Liver (tissue), 7 donors: ENCODE measurements at regions not wholly inside any gene's neighbourhood (a gene's known extent, or its start where the extent isn't known, plus 50 kb on each side); places are given as distances from the start of the nearest gene placed in this dataset.

ENCODE experiments used
- DNase-seq: peaks from one replicate; pipeline ENCODE4 v3.0.0-alpha.2; 2017; ENCODE audit warnings: low spot score
- H3K27ac ChIP-seq, 2 donors: one replicate each; pipeline ENCODE4 v1.7.0; 2013; ENCODE audit warnings: inconsistent platforms in 2 of 2, low read length in 2 of 2, control low read depth in 1 of 2, low read depth in 1 of 2, mild to moderate bottlenecking in 1 of 2
- H3K27me3 ChIP-seq, 4 donors: one replicate each; pipeline versions ENCODE4 v1.6.1 to v1.7.0; 2013; ENCODE audit warnings: low read length in 3 of 4, inconsistent platforms in 1 of 4, mild to moderate bottlenecking in 1 of 4, moderate library complexity in 1 of 4; ENCODE audit not compliant: control insufficient read depth in 4 of 4, insufficient read depth in 4 of 4
- H3K36me3 ChIP-seq, 4 donors: one replicate each; pipeline versions ENCODE4 v1.6.1 to v1.7.0; 2013; ENCODE audit warnings: low read length in 3 of 4, mild to moderate bottlenecking in 3 of 4, low read depth in 1 of 4, moderate library complexity in 1 of 4; ENCODE audit not compliant: control insufficient read depth in 4 of 4, insufficient read depth in 3 of 4
- H3K4me1 ChIP-seq, 4 donors: one replicate each; pipeline versions ENCODE4 v1.6.1 to v1.7.0; 2013; ENCODE audit warnings: low read length in 3 of 4, mild to moderate bottlenecking in 3 of 4, moderate library complexity in 1 of 4; ENCODE audit not compliant: control insufficient read depth in 4 of 4, insufficient read depth in 4 of 4
- H3K4me3 ChIP-seq, 3 donors: one replicate each; pipeline versions ENCODE4 v1.6.1 to v1.7.0; 2013; ENCODE audit warnings: low read length in 3 of 3, control low read depth in 1 of 3, low read depth in 1 of 3, mild to moderate bottlenecking in 1 of 3
- H3K9ac ChIP-seq, 2 donors: one replicate each; pipeline ENCODE4 v1.7.0; 2013; ENCODE audit warnings: low read length in 2 of 2, mild to moderate bottlenecking in 2 of 2, moderate library complexity in 2 of 2, control low read depth in 1 of 2, low read depth in 1 of 2
- H3K9me3 ChIP-seq, 4 donors: one replicate each; pipeline versions ENCODE4 v1.6.1 to v1.7.0; 2013; ENCODE audit warnings: low read length in 3 of 4; ENCODE audit not compliant: control insufficient read depth in 4 of 4
- EGR1 ChIP-seq, 2 donors: IDR thresholded peaks; 2 replicates each; pipeline ENCODE4 v1.6.1; 2016 to 2018; ENCODE audit warnings: antibody characterized with exemption in 2 of 2, low read depth in 2 of 2
- GABPA ChIP-seq, 2 donors: IDR thresholded peaks in 1 of 2; conservative IDR thresholded peaks in 1 of 2; 2 replicates each; pipeline ENCODE4 v1.6.1; 2016; ENCODE audit warnings: antibody characterized with exemption in 2 of 2, mild to moderate bottlenecking in 1 of 2, moderate library complexity in 1 of 2
- HNF4A ChIP-seq, 2 donors: conservative IDR thresholded peaks; 2 replicates each; pipeline ENCODE4 v1.6.1; 2016; ENCODE audit warnings: antibody characterized with exemption in 2 of 2, mild to moderate bottlenecking in 2 of 2
- HNF4G ChIP-seq: IDR thresholded peaks from 2 replicates; pipeline ENCODE4 v1.6.1; 2016; ENCODE audit warnings: antibody characterized with exemption
- JUND ChIP-seq, 2 donors: IDR thresholded peaks; 2 replicates each; pipeline ENCODE4 v1.6.1; 2016; ENCODE audit warnings: antibody characterized with exemption in 2 of 2
- MAX ChIP-seq: IDR thresholded peaks from 2 replicates; pipeline ENCODE4 v1.6.1; 2016; ENCODE audit warnings: antibody characterized with exemption
- RAD21 ChIP-seq, 2 donors: IDR thresholded peaks; 2 replicates each; pipeline ENCODE4 v1.6.1; 2016; ENCODE audit warnings: antibody characterized with exemption in 2 of 2, mild to moderate bottlenecking in 2 of 2
- RXRA ChIP-seq, 2 donors: IDR thresholded peaks; 2 replicates each; pipeline ENCODE4 v1.6.1; 2017 to 2018; ENCODE audit warnings: antibody characterized with exemption in 2 of 2, mild to moderate bottlenecking in 1 of 2
- SP1 ChIP-seq: IDR thresholded peaks from 2 replicates; pipeline ENCODE4 v1.6.1; 2018; ENCODE audit warnings: antibody characterized with exemption, mild to moderate bottlenecking
- TAF1 ChIP-seq: conservative IDR thresholded peaks from 2 replicates; pipeline ENCODE4 v1.6.1; 2016; ENCODE audit warnings: antibody characterized with exemption, mild to moderate bottlenecking
- YY1 ChIP-seq: IDR thresholded peaks from 2 replicates; pipeline ENCODE4 v1.6.1; 2016; ENCODE audit warnings: antibody characterized with exemption, mild to moderate bottlenecking
- WGBS: extraction: QIAGEN DNeasy Blood & Tissue Kit; methylation state at CpG from one replicate; pipeline ENCODE4 v1.1.7; 2013; 5-methylcytosine and 5-hydroxymethylcytosine counted together
- TF ChIP-seq, protein P1 (sequence below): IDR thresholded peaks from 2 replicates; pipeline ENCODE4 v1.6.1; 2016; ENCODE audit warnings: antibody characterized with exemption, mild to moderate bottlenecking
- TF ChIP-seq, protein P2 (sequence below): IDR thresholded peaks from 2 replicates; pipeline ENCODE4 v1.6.1; 2016; ENCODE audit warnings: antibody characterized with exemption
- TF ChIP-seq, protein P3 (sequence below): IDR thresholded peaks from 2 replicates; pipeline ENCODE4 v1.6.1; 2016; ENCODE audit warnings: antibody characterized with exemption
- donor health status: healthy.
- donor health status: healthy.
- donor health status: healthy.
- donor health status: healthy.

GRCh38 chr12:71250166-71250565 is 92.4 kb upstream of the TSPAN8 start (continued):
- TF ChIP-seq MAX (no peak), RAD21 (IDR thresholded peaks at IDR 0.05) (no peak), GABPA (IDR thresholded peaks at IDR 0.05 in 1 of 2, conservative IDR thresholded peaks at IDR 0.05 in 1 of 2) (no peak), RXRA (IDR thresholded peaks at IDR 0.05) (no peak), YY1 (no peak), HNF4A (conservative IDR thresholded peaks at IDR 0.05) (no peak), HNF4G (no peak)

DNA sequence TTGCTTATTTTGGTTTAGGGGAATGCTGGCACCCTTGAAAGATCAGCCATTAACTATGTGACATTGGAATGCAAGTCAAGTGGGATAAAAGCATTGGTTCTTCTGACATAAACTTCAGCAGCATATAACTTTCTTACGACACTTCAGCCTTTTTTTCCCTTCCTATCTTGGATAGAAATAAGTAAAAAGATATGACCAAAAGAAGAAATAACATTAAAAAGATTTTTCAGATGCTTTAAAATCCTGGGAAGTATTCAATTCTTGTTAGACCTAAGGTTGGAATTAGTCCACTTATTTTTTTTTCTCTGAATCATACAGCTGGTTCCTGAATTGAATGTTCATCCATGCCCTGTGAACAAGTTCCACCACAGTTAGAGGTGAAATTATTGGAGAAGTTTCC is 85.6 kb upstream of the TSPAN8 start:
- Histone ChIP-seq H3K4me1 (no peaks in the 10 kb centered on the region), H3K9ac (no peak overlapping the region), H3K27me3 (no peaks in the 10 kb centered on the region), H3K9me3 (peaks cover 0 to 3% (median 0%) of the 10 kb centered on the region in 4 donors), H3K4me3 (no peak overlapping the region), H3K27ac (no peak overlapping the region), H3K36me3 (no peaks in the 10 kb centered on the region)
- no peak for DNase-seq
- TF ChIP-seq, protein P1, sequence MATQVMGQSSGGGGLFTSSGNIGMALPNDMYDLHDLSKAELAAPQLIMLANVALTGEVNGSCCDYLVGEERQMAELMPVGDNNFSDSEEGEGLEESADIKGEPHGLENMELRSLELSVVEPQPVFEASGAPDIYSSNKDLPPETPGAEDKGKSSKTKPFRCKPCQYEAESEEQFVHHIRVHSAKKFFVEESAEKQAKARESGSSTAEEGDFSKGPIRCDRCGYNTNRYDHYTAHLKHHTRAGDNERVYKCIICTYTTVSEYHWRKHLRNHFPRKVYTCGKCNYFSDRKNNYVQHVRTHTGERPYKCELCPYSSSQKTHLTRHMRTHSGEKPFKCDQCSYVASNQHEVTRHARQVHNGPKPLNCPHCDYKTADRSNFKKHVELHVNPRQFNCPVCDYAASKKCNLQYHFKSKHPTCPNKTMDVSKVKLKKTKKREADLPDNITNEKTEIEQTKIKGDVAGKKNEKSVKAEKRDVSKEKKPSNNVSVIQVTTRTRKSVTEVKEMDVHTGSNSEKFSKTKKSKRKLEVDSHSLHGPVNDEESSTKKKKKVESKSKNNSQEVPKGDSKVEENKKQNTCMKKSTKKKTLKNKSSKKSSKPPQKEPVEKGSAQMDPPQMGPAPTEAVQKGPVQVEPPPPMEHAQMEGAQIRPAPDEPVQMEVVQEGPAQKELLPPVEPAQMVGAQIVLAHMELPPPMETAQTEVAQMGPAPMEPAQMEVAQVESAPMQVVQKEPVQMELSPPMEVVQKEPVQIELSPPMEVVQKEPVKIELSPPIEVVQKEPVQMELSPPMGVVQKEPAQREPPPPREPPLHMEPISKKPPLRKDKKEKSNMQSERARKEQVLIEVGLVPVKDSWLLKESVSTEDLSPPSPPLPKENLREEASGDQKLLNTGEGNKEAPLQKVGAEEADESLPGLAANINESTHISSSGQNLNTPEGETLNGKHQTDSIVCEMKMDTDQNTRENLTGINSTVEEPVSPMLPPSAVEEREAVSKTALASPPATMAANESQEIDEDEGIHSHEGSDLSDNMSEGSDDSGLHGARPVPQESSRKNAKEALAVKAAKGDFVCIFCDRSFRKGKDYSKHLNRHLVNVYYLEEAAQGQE: no peak
- TF ChIP-seq EGR1 (IDR thresholded peaks at IDR 0.05; ENCODE audit: low read depth in 2 of 2) (no peak), HNF4A (conservative IDR thresholded peaks at IDR 0.05) (no peak), MAX (no peak), JUND (IDR thresholded peaks at IDR 0.05) (no peak)
- WGBS: 80% methylated on average over 1 of the region's 1 CpG

DNA sequence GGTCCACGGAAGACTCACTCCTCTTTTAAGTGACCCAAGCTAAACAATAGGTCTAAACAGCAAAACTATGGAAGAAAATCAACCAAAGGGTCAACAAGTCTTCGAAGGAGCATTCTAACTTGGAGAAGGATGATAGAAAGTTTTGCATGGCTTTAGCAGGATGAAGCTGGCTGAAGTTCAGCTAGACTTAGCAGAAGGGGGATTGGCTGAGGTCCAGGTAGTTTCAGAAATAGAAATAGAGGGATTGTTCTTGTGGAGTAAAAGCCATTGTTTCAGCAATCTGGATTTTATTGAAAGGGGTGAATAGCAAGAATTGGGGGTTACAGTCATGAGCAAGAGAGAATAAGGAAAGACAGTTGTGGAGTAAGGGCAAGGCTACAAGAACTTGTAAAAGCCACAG is 84.7 kb upstream of the TSPAN8 start:
- no peak overlapping the region for H3K4me3 ChIP-seq
- no peak for TF ChIP-seq GABPA (IDR thresholded peaks at IDR 0.05 in 1 of 2, conservative IDR thresholded peaks at IDR 0.05 in 1 of 2)
- no peak for TF ChIP-seq HNF4G
- TF ChIP-seq, protein P2, sequence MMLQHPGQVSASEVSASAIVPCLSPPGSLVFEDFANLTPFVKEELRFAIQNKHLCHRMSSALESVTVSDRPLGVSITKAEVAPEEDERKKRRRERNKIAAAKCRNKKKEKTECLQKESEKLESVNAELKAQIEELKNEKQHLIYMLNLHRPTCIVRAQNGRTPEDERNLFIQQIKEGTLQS: no peak
- TF ChIP-seq TAF1: no peak
- TF ChIP-seq YY1: no peak
- TF ChIP-seq SP1: no peak
- TF ChIP-seq, protein P3, sequence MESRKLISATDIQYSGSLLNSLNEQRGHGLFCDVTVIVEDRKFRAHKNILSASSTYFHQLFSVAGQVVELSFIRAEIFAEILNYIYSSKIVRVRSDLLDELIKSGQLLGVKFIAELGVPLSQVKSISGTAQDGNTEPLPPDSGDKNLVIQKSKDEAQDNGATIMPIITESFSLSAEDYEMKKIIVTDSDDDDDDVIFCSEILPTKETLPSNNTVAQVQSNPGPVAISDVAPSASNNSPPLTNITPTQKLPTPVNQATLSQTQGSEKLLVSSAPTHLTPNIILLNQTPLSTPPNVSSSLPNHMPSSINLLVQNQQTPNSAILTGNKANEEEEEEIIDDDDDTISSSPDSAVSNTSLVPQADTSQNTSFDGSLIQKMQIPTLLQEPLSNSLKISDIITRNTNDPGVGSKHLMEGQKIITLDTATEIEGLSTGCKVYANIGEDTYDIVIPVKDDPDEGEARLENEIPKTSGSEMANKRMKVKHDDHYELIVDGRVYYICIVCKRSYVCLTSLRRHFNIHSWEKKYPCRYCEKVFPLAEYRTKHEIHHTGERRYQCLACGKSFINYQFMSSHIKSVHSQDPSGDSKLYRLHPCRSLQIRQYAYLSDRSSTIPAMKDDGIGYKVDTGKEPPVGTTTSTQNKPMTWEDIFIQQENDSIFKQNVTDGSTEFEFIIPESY: no peak
- no peak overlapping the region for H3K9ac ChIP-seq
- H3K36me3 ChIP-seq: no peaks in the 10 kb centered on the region
- H3K9me3 ChIP-seq: no peaks in the 10 kb centered on the region
- DNase-seq: no peak
- no peak overlapping the region for H3K27ac ChIP-seq
- WGBS: 76% methylated on average over 2 of the region's 2 CpGs
- H3K27me3 ChIP-seq: no peaks in the 10 kb centered on the region
- no peaks in the 10 kb centered on the region for H3K4me1 ChIP-seq
